Panc1 (cell line): ENCODE measurements at regions not wholly inside any gene's neighbourhood (a gene's known extent, or its start where the extent isn't known, plus 50 kb on each side); places are given as distances from the start of the nearest gene placed in this dataset.

Experiments used
- ATAC-seq: fragments of 200-7000 bp; cut with Tn5 transposase; 2 replicates; pipeline ENCODE4 v1.9.1; 2020; ENCODE audit warnings: mild to moderate bottlenecking, moderate library complexity
- BruUV-seq: library from RNA; stranded (reverse); fragments of 400-500 nt; replicated peaks from 2 replicates; lab custom pipeline; 2021; lab: Mats Ljungman, UMichigan
- CTCF ChIA-PET: fragments of 300-600 bp; sonication (Branson Sonifier 250); formaldehyde crosslinking; loops from one replicate; lab custom pipeline; 2022; ENCODE audit warnings: antibody characterized with exemption; lab: Charles Lee
- POLR2A ChIA-PET: fragments of 300-600 bp; sonication (Branson Sonifier 250); formaldehyde crosslinking; loops from one replicate; lab custom pipeline; 2022; ENCODE audit warnings: antibody characterized with exemption; lab: Charles Lee
- DNase-seq: peaks from one replicate; pipeline ENCODE4 v3.0.0-alpha.2; 2010; ENCODE audit warnings: low read depth, low spot score
- H3K27ac ChIP-seq: 2 replicates; pipeline ENCODE4 v1.5.1; 2011; ENCODE audit warnings: mild to moderate bottlenecking, low read length, inconsistent platforms
- H3K27me3 ChIP-seq: fragments of 200-500 bp; sonication (Bioruptor generic); 2 replicates; pipeline ENCODE4 v1.6.0; 2014; ENCODE audit warnings: low read length, inconsistent platforms; ENCODE audit not compliant: control insufficient read depth, insufficient read depth
- H3K36me3 ChIP-seq: fragments of 200-500 bp; sonication (Bioruptor generic); 2 replicates; pipeline ENCODE4 v1.5.1; 2014; ENCODE audit warnings: inconsistent platforms, mild to moderate bottlenecking, low read length, moderate library complexity; ENCODE audit not compliant: control insufficient read depth, insufficient read depth
- H3K4me1 ChIP-seq: 2 replicates; pipeline ENCODE4 v1.5.1; 2011; ENCODE audit warnings: inconsistent platforms, mild to moderate bottlenecking, low read length, moderate library complexity; ENCODE audit not compliant: control insufficient read depth, insufficient read depth
- H3K4me3 ChIP-seq, 2 experiments: 2 replicates each; pipeline ENCODE4 v1.5.1; 2011 to 2012; ENCODE audit warnings: low read depth in 2 of 2, low read length in 2 of 2, mild to moderate bottlenecking in 2 of 2, inconsistent platforms in 1 of 2, moderate library complexity in 1 of 2
- H3K9me3 ChIP-seq: fragments of 200-500 bp; sonication (Bioruptor generic); 2 replicates; pipeline ENCODE4 v1.5.1; 2014; ENCODE audit warnings: low read depth, mild to moderate bottlenecking, inconsistent platforms, low read length, moderate library complexity; ENCODE audit not compliant: control insufficient read depth, insufficient read depth
- POLR2AphosphoS5 ChIP-seq: IDR thresholded peaks from 2 replicates; pipeline ENCODE4 v1.6.1; 2012; ENCODE audit warnings: mild to moderate bottlenecking, low read depth, low read length, moderate library complexity
- SIN3A ChIP-seq: IDR thresholded peaks from 2 replicates; pipeline ENCODE4 v1.6.1; 2012; ENCODE audit warnings: low read depth, mild to moderate bottlenecking, low read length, moderate library complexity, borderline replicate concordance; ENCODE audit not compliant: insufficient read depth
- TCF7L2 ChIP-seq: IDR thresholded peaks from 2 replicates; pipeline ENCODE4 v1.6.1; 2011; ENCODE audit warnings: mild to moderate bottlenecking, low read depth, low read length, inconsistent platforms
- in situ Hi-C: cut with HindIII; loops from 2 replicates; pipeline ENCODE4 v1.10.0; 2016; ENCODE audit warnings: low sequenced_read_pairs, low pct_unique_long_range_greater_than_20kb
- intact Hi-C: fragments of 100-400 bp; cut with micrococcal nuclease; formaldehyde crosslinking; loops from one replicate; pipeline ENCODE4 v1.10.0; 2022; ENCODE audit not compliant: unreplicated experiment
- TF ChIP-seq, protein P1 (sequence below), 2 experiments: IDR thresholded peaks; 2 replicates each; pipeline ENCODE4 v1.6.1; 2011 to 2012; ENCODE audit warnings: low read depth in 2 of 2, control low read depth in 1 of 2, low read length in 1 of 2, mild to moderate bottlenecking in 1 of 2, moderate library complexity in 1 of 2; ENCODE audit not compliant: insufficient read depth in 1 of 2
- TF ChIP-seq, protein P2 (sequence below): fragments of 450-650 bp; IDR thresholded peaks from 2 replicates; pipeline ENCODE4 v1.5.1; 2017; ENCODE audit warnings: mild to moderate bottlenecking

DNA sequence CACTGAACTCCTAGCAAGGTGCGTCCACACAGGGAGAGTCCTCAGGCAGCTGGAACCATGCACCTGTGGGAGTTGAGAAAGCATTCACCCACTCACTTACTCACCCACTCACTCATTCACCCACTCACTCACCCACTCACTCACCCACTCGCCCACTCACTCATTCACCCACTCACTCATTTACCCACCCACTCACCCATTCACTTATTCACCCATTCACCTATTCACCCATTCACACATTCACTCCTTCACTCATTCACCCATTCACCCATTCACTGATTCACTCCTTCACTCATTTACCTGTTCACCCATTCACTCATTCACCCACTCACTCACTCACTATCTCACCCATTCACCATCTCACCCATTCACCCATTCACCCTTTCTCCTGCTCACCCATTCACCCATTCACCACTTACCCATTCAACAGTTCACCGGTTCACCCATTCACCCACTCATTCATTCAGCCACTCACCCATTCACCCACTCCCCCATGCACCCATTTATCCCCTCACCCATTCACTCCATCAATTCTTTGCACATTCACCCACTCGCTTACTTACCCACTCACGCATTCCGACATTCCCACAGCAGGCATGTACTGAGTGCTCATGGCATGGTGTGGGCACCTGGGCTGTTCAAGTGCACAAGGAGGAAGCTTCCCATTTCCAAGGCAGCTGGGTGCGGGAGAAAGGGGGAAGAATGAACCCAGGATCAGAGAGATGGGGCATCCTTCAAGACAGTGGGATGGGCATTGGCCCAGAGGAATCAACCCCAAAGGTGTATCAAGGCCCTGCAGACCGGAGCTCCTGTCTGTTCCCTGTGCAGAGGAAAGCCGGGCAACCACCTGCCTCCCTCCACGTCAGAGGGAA lies 135.2 kb upstream of the C14orf180 start:
- no peak overlapping the region for H3K4me3 ChIP-seq
- in situ Hi-C loops: no loop called here
- POLR2A ChIA-PET: no interaction called here
- no TSS peak for BruUV-seq
- DNase-seq (no peak), ATAC-seq (no peak)
- CTCF ChIA-PET: no interaction called here
- TF ChIP-seq SIN3A: no peak
- no peak for TF ChIP-seq POLR2AphosphoS5
- TF ChIP-seq, protein P1, sequence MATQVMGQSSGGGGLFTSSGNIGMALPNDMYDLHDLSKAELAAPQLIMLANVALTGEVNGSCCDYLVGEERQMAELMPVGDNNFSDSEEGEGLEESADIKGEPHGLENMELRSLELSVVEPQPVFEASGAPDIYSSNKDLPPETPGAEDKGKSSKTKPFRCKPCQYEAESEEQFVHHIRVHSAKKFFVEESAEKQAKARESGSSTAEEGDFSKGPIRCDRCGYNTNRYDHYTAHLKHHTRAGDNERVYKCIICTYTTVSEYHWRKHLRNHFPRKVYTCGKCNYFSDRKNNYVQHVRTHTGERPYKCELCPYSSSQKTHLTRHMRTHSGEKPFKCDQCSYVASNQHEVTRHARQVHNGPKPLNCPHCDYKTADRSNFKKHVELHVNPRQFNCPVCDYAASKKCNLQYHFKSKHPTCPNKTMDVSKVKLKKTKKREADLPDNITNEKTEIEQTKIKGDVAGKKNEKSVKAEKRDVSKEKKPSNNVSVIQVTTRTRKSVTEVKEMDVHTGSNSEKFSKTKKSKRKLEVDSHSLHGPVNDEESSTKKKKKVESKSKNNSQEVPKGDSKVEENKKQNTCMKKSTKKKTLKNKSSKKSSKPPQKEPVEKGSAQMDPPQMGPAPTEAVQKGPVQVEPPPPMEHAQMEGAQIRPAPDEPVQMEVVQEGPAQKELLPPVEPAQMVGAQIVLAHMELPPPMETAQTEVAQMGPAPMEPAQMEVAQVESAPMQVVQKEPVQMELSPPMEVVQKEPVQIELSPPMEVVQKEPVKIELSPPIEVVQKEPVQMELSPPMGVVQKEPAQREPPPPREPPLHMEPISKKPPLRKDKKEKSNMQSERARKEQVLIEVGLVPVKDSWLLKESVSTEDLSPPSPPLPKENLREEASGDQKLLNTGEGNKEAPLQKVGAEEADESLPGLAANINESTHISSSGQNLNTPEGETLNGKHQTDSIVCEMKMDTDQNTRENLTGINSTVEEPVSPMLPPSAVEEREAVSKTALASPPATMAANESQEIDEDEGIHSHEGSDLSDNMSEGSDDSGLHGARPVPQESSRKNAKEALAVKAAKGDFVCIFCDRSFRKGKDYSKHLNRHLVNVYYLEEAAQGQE (IDR thresholded peaks at IDR 0.05; ENCODE audit: insufficient read depth in 1 of 2, low read depth in 2 of 2, low read length in 1 of 2): no peak
- TF ChIP-seq TCF7L2: no peak
- TF ChIP-seq, protein P2, sequence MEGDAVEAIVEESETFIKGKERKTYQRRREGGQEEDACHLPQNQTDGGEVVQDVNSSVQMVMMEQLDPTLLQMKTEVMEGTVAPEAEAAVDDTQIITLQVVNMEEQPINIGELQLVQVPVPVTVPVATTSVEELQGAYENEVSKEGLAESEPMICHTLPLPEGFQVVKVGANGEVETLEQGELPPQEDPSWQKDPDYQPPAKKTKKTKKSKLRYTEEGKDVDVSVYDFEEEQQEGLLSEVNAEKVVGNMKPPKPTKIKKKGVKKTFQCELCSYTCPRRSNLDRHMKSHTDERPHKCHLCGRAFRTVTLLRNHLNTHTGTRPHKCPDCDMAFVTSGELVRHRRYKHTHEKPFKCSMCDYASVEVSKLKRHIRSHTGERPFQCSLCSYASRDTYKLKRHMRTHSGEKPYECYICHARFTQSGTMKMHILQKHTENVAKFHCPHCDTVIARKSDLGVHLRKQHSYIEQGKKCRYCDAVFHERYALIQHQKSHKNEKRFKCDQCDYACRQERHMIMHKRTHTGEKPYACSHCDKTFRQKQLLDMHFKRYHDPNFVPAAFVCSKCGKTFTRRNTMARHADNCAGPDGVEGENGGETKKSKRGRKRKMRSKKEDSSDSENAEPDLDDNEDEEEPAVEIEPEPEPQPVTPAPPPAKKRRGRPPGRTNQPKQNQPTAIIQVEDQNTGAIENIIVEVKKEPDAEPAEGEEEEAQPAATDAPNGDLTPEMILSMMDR: no peak
- no peak overlapping the region for H3K27ac ChIP-seq
- no peaks in the 10 kb centered on the region for H3K4me1 ChIP-seq
- peaks cover 3% of the 10 kb centered on the region; the same call in 1 of the 2 replicates for H3K27me3 ChIP-seq
- intact Hi-C loops: no loop called here
- H3K9me3 ChIP-seq: no peaks in the 10 kb centered on the region
- no peaks in the 10 kb centered on the region for H3K36me3 ChIP-seq

DNA sequence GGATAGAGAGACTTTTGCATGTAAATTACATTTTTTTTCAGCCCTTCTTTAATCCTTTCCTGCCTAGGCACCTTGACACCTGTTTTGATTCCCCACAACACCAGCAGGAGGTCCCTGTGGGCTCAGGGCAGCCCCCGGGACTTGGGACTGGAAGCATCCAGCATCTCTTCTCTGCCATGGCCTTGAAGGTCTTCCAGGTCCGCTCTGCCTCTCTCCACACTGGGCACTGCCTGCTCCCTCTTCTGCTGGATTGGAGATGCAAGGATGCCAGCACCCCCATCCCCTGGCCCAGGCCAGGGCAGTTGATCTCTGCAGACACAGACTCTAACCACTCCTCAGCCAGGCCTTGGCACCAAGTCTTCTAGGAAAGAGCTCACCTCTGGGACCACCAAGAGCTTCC lies 134.5 kb upstream of the C14orf180 start:
- no peak for DNase-seq
- intact Hi-C loops: no loop called here
- Histone ChIP-seq H3K9me3 (no peaks in the 10 kb centered on the region), H3K4me3 (no peak overlapping the region), H3K27me3 (peaks cover 3% of the 10 kb centered on the region; the same call in 1 of the 2 replicates), H3K36me3 (no peaks in the 10 kb centered on the region), H3K4me1 (no peaks in the 10 kb centered on the region), H3K27ac (no peak overlapping the region)
- CTCF ChIA-PET: no interaction called here
- no TSS peak for BruUV-seq
- in situ Hi-C loops: no loop called here
- TF ChIP-seq, protein P1 (IDR thresholded peaks at IDR 0.05; ENCODE audit: insufficient read depth in 1 of 2, low read depth in 2 of 2, low read length in 1 of 2): no peak
- TF ChIP-seq, protein P2: no peak
- TF ChIP-seq TCF7L2 (no peak), POLR2AphosphoS5 (no peak), SIN3A (no peak)
- ATAC-seq: no peak
- POLR2A ChIA-PET: no interaction called here
